ENCODE measurements at regions not wholly inside any gene's neighbourhood (a gene's known extent, or its start where the extent isn't known, plus 50 kb on each side); places are given as distances from the start of the nearest gene placed in this dataset.

GRCh38 chr9:30688801-30689200, 1695.6 kb upstream of the ACO1 start:
- TF ChIP-seq CTCF (IDR thresholded peaks at IDR 0.05) (no peak), POLR2A (IDR thresholded peaks at IDR 0.05) (no peak)
